Stomach (tissue), 4 donors: ENCODE measurements at regions not wholly inside any gene's neighbourhood (a gene's known extent, or its start where the extent isn't known, plus 50 kb on each side); places are given as distances from the start of the nearest gene placed in this dataset.

Experiments
- CTCF ChIP-seq, 7 experiments: fragments of 450-650 bp in 4 of 7; fragments of 200-600 bp in 3 of 7; sonication (generic) in 3 of 7; IDR thresholded peaks; one replicate each; pipeline ENCODE4 v1.5.1; 2016 to 2019; ENCODE audit warnings: antibody characterized with exemption in 7 of 7, control low read depth in 2 of 7, mild to moderate bottlenecking in 1 of 7
- EP300 ChIP-seq: sonication (generic); formaldehyde crosslinking; IDR thresholded peaks from one replicate; pipeline ENCODE4 v1.6.1; 2017; ENCODE audit warnings: antibody characterized with exemption
- POLR2A ChIP-seq, 4 donors: fragments of 450-650 bp; IDR thresholded peaks; one replicate each; pipeline ENCODE4 v1.6.1; 2016; ENCODE audit warnings: antibody characterized with exemption in 4 of 4, control low read depth in 2 of 4, mild to moderate bottlenecking in 1 of 4, moderate library complexity in 1 of 4

- no peak for TF ChIP-seq CTCF (IDR thresholded peaks at IDR 0.05)
- TF ChIP-seq EP300 = no peak
- no peak for TF ChIP-seq POLR2A (IDR thresholded peaks at IDR 0.05)
Measured at GRCh38 chr3:96430079-96430478, 384.3 kb upstream of the EPHA6 start.
